SU-DHL-6 (cell line): ENCODE measurements at regions not wholly inside any gene's neighbourhood (a gene's known extent, or its start where the extent isn't known, plus 50 kb on each side); places are given as distances from the start of the nearest gene placed in this dataset.

Source experiments
- CTCF ChIP-seq: fragments of 200-600 bp; sonication (generic); IDR thresholded peaks from one replicate; pipeline ENCODE4 v1.5.1; 2017; ENCODE audit warnings: antibody characterized with exemption, mild to moderate bottlenecking, low read length, moderate library complexity; ENCODE audit not compliant: insufficient read depth, poor library complexity, severe bottlenecking
- EZH2phosphoT487 ChIP-seq: fragments of 200-600 bp; sonication (generic), shearing (Covaris generic); conservative IDR thresholded peaks from 2 replicates; pipeline ENCODE4 v1.6.1; 2018; ENCODE audit warnings: mild to moderate bottlenecking, antibody characterized with exemption, low read length, moderate library complexity, mixed read lengths

DNA sequence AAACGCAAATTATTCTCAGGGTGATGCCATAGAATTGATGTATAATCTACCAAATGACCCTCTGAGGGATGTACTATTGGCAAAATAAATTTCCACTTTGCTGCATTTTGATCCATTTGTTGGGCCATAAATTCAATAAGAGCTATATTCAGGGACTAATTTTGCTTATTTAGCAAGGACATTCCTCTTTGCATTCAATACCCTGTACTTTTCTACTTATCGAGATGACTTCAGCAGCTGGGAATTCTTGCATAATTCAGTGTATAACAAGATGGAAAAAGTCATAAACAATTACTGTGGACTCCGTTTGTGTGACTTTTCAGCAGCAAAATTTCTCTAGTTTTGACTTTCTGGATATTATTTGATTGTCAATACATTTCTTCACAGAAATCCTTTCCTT lies 744.7 kb upstream of the CCDC179 start:
- TF ChIP-seq CTCF: no peak
- no peak for TF ChIP-seq EZH2phosphoT487
